Right atrium auricular region (tissue), 2 donors: ENCODE measurements at regions not wholly inside any gene's neighbourhood (a gene's known extent, or its start where the extent isn't known, plus 50 kb on each side); places are given as distances from the start of the nearest gene placed in this dataset.

Experiments
- DNase-seq: peaks from one replicate; pipeline ENCODE4 v3.0.0-alpha.2; 2019; ENCODE audit warnings: low spot score
- H3K27ac ChIP-seq, 2 donors: fragments of 200-600 bp; sonication (generic); 1 replicate in 1 of 2; 2 replicates in 1 of 2; pipeline ENCODE4 v1.5.1; 2016 to 2019
- H3K27me3 ChIP-seq, 2 donors: fragments of 200-600 bp; sonication (generic); one replicate each; pipeline versions ENCODE4 v1.5.1 to v1.6.0; 2017 to 2019
- H3K36me3 ChIP-seq: fragments of 200-600 bp; sonication (generic); one replicate; pipeline ENCODE4 v1.5.1; 2016
- H3K4me1 ChIP-seq, 2 donors: fragments of 200-600 bp; sonication (generic); one replicate each; pipeline versions ENCODE4 v1.5.1 to v1.6.0; 2017 to 2019
- H3K4me3 ChIP-seq, 2 donors: fragments of 200-600 bp; sonication (generic); 1 replicate in 1 of 2; 2 replicates in 1 of 2; pipeline ENCODE4 v1.5.1; 2017 to 2019; ENCODE audit warnings: mild to moderate bottlenecking in 1 of 2, moderate library complexity in 1 of 2
- H3K9me3 ChIP-seq, 2 donors: fragments of 200-600 bp; sonication (generic); one replicate each; pipeline ENCODE4 v1.5.1; 2019
- TF ChIP-seq, protein P1 (sequence below), 2 donors: fragments of 200-600 bp; sonication (generic); IDR thresholded peaks; one replicate each; pipeline ENCODE4 v1.5.1; 2019; ENCODE audit warnings: antibody characterized with exemption in 2 of 2

DNA sequence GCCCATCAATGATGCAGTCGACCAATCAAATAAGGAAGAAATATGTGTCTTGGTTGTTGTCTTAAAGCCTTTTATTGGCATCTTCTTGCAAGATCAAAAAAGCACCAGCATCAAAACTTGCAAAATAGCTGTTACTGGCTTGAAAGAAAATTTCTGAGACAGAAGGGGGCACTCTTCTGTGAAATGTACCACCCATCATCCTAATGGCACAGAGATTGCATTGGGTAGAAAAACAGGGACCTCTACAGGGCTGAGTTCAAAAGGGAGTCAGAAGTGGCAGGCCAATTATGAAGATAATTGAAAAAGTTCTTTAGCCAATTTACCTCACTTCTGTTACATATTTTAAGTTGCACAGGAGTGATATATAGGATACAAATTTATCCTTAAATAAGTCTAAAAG, 122.3 kb upstream of the GPR149 start:
- H3K27me3 ChIP-seq, result no peaks in the 10 kb centered on the region
- TF ChIP-seq, protein P1, sequence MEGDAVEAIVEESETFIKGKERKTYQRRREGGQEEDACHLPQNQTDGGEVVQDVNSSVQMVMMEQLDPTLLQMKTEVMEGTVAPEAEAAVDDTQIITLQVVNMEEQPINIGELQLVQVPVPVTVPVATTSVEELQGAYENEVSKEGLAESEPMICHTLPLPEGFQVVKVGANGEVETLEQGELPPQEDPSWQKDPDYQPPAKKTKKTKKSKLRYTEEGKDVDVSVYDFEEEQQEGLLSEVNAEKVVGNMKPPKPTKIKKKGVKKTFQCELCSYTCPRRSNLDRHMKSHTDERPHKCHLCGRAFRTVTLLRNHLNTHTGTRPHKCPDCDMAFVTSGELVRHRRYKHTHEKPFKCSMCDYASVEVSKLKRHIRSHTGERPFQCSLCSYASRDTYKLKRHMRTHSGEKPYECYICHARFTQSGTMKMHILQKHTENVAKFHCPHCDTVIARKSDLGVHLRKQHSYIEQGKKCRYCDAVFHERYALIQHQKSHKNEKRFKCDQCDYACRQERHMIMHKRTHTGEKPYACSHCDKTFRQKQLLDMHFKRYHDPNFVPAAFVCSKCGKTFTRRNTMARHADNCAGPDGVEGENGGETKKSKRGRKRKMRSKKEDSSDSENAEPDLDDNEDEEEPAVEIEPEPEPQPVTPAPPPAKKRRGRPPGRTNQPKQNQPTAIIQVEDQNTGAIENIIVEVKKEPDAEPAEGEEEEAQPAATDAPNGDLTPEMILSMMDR (IDR thresholded peaks at IDR 0.05), result no peak
- H3K27ac ChIP-seq, result no peak overlapping the region
- no peaks in the 10 kb centered on the region for H3K9me3 ChIP-seq
- H3K4me3 ChIP-seq, result no peak overlapping the region
- H3K36me3 ChIP-seq, result no peaks in the 10 kb centered on the region
- no peaks in the 10 kb centered on the region for H3K4me1 ChIP-seq
- no peak for DNase-seq

DNA sequence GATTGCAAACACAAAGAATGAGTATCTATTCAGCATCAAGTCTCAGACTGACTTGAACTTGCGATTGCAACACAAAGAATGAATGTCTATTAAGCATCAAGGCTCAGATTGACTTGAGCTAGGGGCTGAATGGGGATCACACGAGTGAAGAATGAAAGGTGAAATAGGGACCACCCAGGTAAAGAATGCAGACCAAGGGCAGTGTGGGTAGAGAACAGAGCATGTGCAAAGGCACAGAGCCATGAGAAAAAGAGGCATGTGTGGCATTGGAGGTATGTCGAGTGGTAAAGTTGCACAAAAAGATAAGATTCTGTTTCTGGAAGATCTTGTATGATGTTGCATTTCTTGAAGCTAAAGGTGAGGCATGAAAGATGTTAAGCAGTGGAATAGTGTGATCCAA, 119.4 kb upstream of the GPR149 start:
- no peaks in the 10 kb centered on the region for H3K27me3 ChIP-seq
- DNase-seq, result no peak
- H3K27ac ChIP-seq, result no peak overlapping the region
- H3K36me3 ChIP-seq, result no peaks in the 10 kb centered on the region
- H3K9me3 ChIP-seq, result no peaks in the 10 kb centered on the region
- H3K4me3 ChIP-seq, result no peak overlapping the region
- no peaks in the 10 kb centered on the region for H3K4me1 ChIP-seq
- TF ChIP-seq, protein P1 (IDR thresholded peaks at IDR 0.05), result no peak

DNA sequence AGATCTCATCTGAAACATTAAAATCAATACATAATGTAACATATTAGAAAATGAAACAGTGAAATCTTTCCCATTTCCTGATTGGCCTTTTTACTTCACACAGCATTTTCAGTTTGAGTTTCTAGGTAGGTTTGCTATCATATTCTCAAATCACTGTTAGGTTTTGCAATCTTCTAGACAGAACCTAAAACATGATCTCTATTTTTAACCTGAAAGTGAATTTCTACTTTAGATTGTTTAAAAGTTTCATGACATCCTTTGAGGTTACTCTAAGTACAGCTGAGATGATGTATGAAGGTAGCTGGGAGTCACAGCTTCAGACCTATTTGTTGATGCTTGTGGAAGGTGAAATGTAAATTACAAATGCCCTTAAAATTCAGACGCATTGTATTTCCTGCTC, 118.4 kb upstream of the GPR149 start:
- TF ChIP-seq, protein P1 (IDR thresholded peaks at IDR 0.05), result no peak
- Histone ChIP-seq H3K4me1 (no peaks in the 10 kb centered on the region), H3K36me3 (no peaks in the 10 kb centered on the region), H3K27ac (no peak overlapping the region), H3K9me3 (no peaks in the 10 kb centered on the region), H3K4me3 (no peak overlapping the region), H3K27me3 (no peaks in the 10 kb centered on the region)
- no peak for DNase-seq

DNA sequence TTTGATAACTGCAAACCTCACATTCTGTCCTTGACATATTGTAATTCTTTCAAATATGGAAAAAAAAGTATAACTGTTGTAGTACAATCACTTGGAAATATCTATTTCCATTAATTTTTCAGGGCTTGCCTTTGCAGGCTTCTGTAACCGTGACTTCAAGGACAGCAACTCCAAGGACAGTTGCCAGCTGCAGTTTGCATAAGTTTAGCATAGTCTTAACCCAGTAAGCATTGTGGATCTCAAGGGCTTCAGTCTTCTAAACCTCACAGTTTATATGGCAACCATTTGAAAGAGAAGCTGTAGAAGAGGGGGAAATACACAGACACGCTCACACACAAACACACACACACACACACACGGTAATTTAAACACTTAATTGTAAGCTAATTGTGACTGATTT, 112.8 kb upstream of the GPR149 start:
- Histone ChIP-seq H3K4me1 (no peaks in the 10 kb centered on the region), H3K36me3 (no peaks in the 10 kb centered on the region), H3K27me3 (no peaks in the 10 kb centered on the region), H3K27ac (no peak overlapping the region), H3K9me3 (no peaks in the 10 kb centered on the region), H3K4me3 (no peak overlapping the region)
- TF ChIP-seq, protein P1 (IDR thresholded peaks at IDR 0.05), result no peak
- DNase-seq, result no peak

DNA sequence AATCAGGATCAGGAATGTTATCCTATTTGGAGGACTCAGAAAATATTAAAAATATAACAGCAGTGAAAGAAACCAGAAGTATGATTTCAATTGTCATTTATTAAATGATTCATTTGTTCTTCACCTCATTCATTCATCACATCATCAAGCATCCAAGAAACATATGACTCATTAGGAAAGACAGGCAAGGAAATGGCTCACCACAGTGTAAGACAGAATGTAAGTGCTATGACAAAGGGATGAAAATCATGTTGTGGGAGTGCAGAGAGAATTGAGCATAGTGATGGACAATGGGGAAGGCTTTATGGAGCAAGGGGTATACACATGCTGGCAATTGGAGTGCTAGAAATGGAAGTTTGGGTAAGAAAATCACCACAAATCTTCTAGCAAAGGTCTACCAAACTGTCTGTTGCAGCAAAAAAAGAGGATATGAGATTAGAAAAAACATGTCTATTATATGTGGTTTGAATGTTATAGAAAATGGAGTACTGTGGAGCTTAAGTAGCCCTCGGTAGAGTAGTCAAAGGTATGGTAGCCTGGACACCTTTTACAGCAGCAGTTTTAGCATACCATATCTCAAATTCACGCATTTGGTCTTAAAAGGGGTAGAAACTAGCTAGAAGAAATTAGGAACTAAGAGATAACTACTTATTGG, 111.1 kb upstream of the GPR149 start:
- no peak for DNase-seq

More for the DNA sequence above, 111.1 kb upstream of the GPR149 start:
- Histone ChIP-seq H3K4me1 (no peaks in the 10 kb centered on the region), H3K27me3 (no peaks in the 10 kb centered on the region), H3K27ac (no peak overlapping the region), H3K36me3 (no peaks in the 10 kb centered on the region), H3K9me3 (no peaks in the 10 kb centered on the region), H3K4me3 (no peak overlapping the region)
- TF ChIP-seq, protein P1 (IDR thresholded peaks at IDR 0.05), result no peak
